HEK293T (cell line): ENCODE measurements at regions not wholly inside any gene's neighbourhood (a gene's known extent, or its start where the extent isn't known, plus 50 kb on each side); places are given as distances from the start of the nearest gene placed in this dataset.

Source experiments
- ARNT ChIP-seq: fragments of 450-650 bp; IDR thresholded peaks from 2 replicates; pipeline ENCODE4 v1.6.1; 2017; ENCODE audit warnings: mild to moderate bottlenecking
- BHLHE40 ChIP-seq: fragments of 450-650 bp; IDR thresholded peaks from 2 replicates; pipeline ENCODE4 v1.6.1; 2016; ENCODE audit warnings: mild to moderate bottlenecking, moderate library complexity, borderline replicate concordance
- ELF4 ChIP-seq: fragments of 450-650 bp; IDR thresholded peaks from 2 replicates; pipeline ENCODE4 v1.6.1; 2017; ENCODE audit warnings: antibody characterized with exemption
- FOXA1 ChIP-seq: fragments of 450-650 bp; IDR thresholded peaks from 2 replicates; pipeline ENCODE4 v1.6.1; 2016; ENCODE audit warnings: mild to moderate bottlenecking
- HDGF ChIP-seq: fragments of 450-650 bp; IDR thresholded peaks from 2 replicates; pipeline ENCODE4 v1.6.1; 2017; ENCODE audit warnings: antibody characterized with exemption, borderline replicate concordance
- SP1 ChIP-seq: fragments of 450-650 bp; IDR thresholded peaks from 2 replicates; pipeline ENCODE4 v1.6.1; 2017
- SUZ12 ChIP-seq: fragments of 450-650 bp; IDR thresholded peaks from 2 replicates; pipeline ENCODE4 v1.6.1; 2016; ENCODE audit warnings: mild to moderate bottlenecking

DNA sequence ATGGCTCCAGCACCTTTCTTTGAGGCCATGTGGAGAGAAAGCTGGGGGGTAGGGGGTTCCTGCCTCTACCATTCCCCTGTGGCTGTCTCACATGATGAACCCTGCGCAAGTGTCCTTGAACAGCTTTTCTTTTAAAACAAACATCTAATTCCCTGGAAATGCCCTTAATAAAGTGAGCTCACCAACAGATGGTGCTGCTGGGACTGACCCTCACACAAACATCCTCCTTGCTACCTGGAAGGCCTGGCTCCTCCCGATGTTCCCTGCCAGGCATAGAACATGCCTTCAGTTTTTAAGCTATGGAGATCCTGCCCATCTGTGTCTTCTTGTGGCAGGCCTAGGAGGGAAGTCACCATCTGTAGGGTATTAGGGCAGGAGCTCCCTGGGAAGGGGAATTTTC is 60.7 kb upstream of the GATA6 start:
- no peak for TF ChIP-seq ELF4
- no peak for TF ChIP-seq ARNT
- TF ChIP-seq FOXA1: no peak
- no peak for TF ChIP-seq SP1
- no peak for TF ChIP-seq SUZ12
- no peak for TF ChIP-seq BHLHE40
- no peak for TF ChIP-seq HDGF
